OCI-LY1 (cell line): ENCODE measurements at regions not wholly inside any gene's neighbourhood (a gene's known extent, or its start where the extent isn't known, plus 50 kb on each side); places are given as distances from the start of the nearest gene placed in this dataset.

Source experiments
- H2AFZ ChIP-seq: fragments of 200-600 bp; sonication (generic), shearing (Covaris generic); 2 replicates; pipeline ENCODE4 v1.6.0; 2014; ENCODE audit warnings: antibody characterized with exemption, mild to moderate bottlenecking, low read length
- H3F3A ChIP-seq: fragments of 200-600 bp; sonication (generic), shearing (Covaris generic); 2 replicates; pipeline ENCODE4 v1.6.0; 2014; ENCODE audit warnings: mild to moderate bottlenecking, antibody characterized with exemption, low read length, moderate library complexity; ENCODE audit not compliant: insufficient read depth
- H3K27ac ChIP-seq: fragments of 200-600 bp; sonication (generic); 2 replicates; pipeline ENCODE4 v1.5.1; 2014; ENCODE audit warnings: low read length, mixed run types, mild to moderate bottlenecking, low read depth; ENCODE audit not compliant: poor library complexity, severe bottlenecking
- H3K27me3 ChIP-seq: fragments of 200-600 bp; sonication (generic); 2 replicates; pipeline ENCODE4 v1.6.0; 2014; ENCODE audit warnings: antibody characterized with exemption, mild to moderate bottlenecking, low read length, moderate library complexity; ENCODE audit not compliant: insufficient read depth
- H3K36me3 ChIP-seq: fragments of 200-600 bp; sonication (generic); 2 replicates; pipeline ENCODE4 v1.6.1; 2014; ENCODE audit warnings: mild to moderate bottlenecking, antibody characterized with exemption, low read length, moderate library complexity, mixed read lengths; ENCODE audit not compliant: insufficient read depth
- H3K4me1 ChIP-seq: fragments of 200-600 bp; sonication (generic); 2 replicates; pipeline ENCODE4 v1.5.1; 2014; ENCODE audit warnings: mild to moderate bottlenecking, low read length, moderate library complexity; ENCODE audit not compliant: insufficient read depth, severe bottlenecking
- H3K4me2 ChIP-seq: fragments of 200-600 bp; sonication (generic), shearing (Covaris generic); 2 replicates; pipeline ENCODE4 v1.6.1; 2014; ENCODE audit warnings: low read length
- H3K4me3 ChIP-seq: fragments of 200-600 bp; sonication (generic); 2 replicates; pipeline ENCODE4 v1.5.1; 2014; ENCODE audit warnings: low read length, low read depth, mild to moderate bottlenecking, mixed read lengths; ENCODE audit not compliant: poor library complexity, severe bottlenecking
- H3K79me2 ChIP-seq: fragments of 200-600 bp; shearing (Covaris generic); 2 replicates; pipeline ENCODE4 v1.6.1; 2016; ENCODE audit warnings: mixed run types, low read length, mixed read lengths; ENCODE audit not compliant: insufficient read depth
- H3K9ac ChIP-seq: fragments of 200-600 bp; sonication (generic), shearing (Covaris generic); 2 replicates; pipeline ENCODE4 v1.6.1; 2014; ENCODE audit warnings: mild to moderate bottlenecking, low read length, mixed read lengths
- H3K9me2 ChIP-seq: fragments of 200-600 bp; sonication (generic), shearing (Covaris generic); 2 replicates; pipeline ENCODE4 v1.6.1; 2014; ENCODE audit warnings: low read depth, mild to moderate bottlenecking, low read length, mixed read lengths
- H3K9me3 ChIP-seq: fragments of 200-600 bp; shearing (Covaris generic); 2 replicates; pipeline ENCODE4 v1.6.1; 2014; ENCODE audit warnings: low read length, mixed read lengths
- H4K20me1 ChIP-seq: fragments of 200-600 bp; sonication (generic), shearing (Covaris generic); 2 replicates; pipeline ENCODE4 v1.6.0; 2016; ENCODE audit warnings: mild to moderate bottlenecking, low read length; ENCODE audit not compliant: insufficient read depth
- EZH2 ChIP-seq: fragments of 200-600 bp; sonication (generic), shearing (Covaris generic); IDR thresholded peaks from 2 replicates; pipeline ENCODE4 v1.8.0; 2017; ENCODE audit warnings: borderline replicate concordance, mixed run types, mild to moderate bottlenecking, antibody characterized with exemption, low read length, moderate library complexity, mixed read lengths
- TF ChIP-seq, protein P1 (sequence below): fragments of 200-600 bp; sonication (generic), shearing (Covaris generic); IDR thresholded peaks from 2 replicates; pipeline ENCODE4 v1.5.1; 2017; ENCODE audit warnings: mild to moderate bottlenecking, antibody characterized with exemption, low read length, moderate library complexity, mixed read lengths

DNA sequence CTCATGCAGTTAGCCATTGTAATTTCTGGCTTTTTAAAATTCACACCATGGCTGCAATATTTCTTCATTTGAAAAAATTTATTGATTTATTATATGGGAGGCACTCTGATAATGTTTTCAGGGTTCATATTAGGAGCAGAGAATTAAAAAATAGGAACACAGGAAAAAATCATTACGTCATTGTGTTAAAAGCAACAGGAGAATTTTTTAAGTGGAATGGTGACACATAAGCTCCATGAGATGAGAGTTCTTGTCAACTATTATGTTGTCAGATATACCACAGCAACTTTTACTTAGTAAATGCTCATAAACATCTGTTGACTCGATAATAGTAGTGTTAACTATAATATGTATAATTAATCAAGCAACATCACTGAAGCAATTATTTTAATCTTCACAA is 400.1 kb downstream of the TDRD3 start:
- Histone ChIP-seq H3K4me2 (no peak overlapping the region), H3K9me2 (no peaks in the 10 kb centered on the region), H3K4me3 (no peak overlapping the region), H3K79me2 (no peaks in the 10 kb centered on the region), H3K4me1 (no peaks in the 10 kb centered on the region), H3F3A (no peaks in the 10 kb centered on the region), H3K27ac (no peak overlapping the region), H3K9ac (no peak overlapping the region), H3K27me3 (no peaks in the 10 kb centered on the region), H3K36me3 (no peaks in the 10 kb centered on the region), H4K20me1 (no peaks in the 10 kb centered on the region), H3K9me3 (no peaks in the 10 kb centered on the region), H2AFZ (no peak overlapping the region)
- no peak for TF ChIP-seq EZH2
- TF ChIP-seq, protein P1, sequence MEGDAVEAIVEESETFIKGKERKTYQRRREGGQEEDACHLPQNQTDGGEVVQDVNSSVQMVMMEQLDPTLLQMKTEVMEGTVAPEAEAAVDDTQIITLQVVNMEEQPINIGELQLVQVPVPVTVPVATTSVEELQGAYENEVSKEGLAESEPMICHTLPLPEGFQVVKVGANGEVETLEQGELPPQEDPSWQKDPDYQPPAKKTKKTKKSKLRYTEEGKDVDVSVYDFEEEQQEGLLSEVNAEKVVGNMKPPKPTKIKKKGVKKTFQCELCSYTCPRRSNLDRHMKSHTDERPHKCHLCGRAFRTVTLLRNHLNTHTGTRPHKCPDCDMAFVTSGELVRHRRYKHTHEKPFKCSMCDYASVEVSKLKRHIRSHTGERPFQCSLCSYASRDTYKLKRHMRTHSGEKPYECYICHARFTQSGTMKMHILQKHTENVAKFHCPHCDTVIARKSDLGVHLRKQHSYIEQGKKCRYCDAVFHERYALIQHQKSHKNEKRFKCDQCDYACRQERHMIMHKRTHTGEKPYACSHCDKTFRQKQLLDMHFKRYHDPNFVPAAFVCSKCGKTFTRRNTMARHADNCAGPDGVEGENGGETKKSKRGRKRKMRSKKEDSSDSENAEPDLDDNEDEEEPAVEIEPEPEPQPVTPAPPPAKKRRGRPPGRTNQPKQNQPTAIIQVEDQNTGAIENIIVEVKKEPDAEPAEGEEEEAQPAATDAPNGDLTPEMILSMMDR: no peak

DNA sequence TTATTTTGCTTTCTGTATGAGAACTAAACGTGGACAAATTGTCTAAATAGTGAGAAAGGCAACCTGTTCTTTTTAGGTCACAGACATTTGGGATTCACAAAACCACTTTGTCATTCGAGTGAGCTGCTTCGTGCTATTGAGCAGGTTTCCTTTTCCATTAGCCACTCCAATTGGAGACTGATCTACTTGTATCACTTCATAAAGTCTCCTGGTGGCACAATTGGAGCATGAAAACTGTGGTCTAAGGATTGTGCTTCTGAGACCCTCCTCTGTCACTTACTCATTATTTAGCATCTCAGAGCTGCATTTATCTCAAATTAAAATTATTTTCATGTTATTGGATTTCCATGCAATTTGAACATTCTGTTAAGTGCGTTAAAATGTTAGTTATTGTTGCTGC is 397.7 kb downstream of the TDRD3 start:
- H4K20me1 ChIP-seq: no peaks in the 10 kb centered on the region
- no peak overlapping the region for H3K4me2 ChIP-seq
- H3K9ac ChIP-seq: no peak overlapping the region
- H2AFZ ChIP-seq: no peak overlapping the region
- H3K79me2 ChIP-seq: no peaks in the 10 kb centered on the region
- no peak overlapping the region for H3K4me3 ChIP-seq
- no peak overlapping the region for H3K27ac ChIP-seq
- no peaks in the 10 kb centered on the region for H3F3A ChIP-seq
- H3K4me1 ChIP-seq: no peaks in the 10 kb centered on the region
- no peaks in the 10 kb centered on the region for H3K9me3 ChIP-seq
- TF ChIP-seq, protein P1: no peak
- TF ChIP-seq EZH2: no peak
- H3K27me3 ChIP-seq: no peaks in the 10 kb centered on the region
- no peaks in the 10 kb centered on the region for H3K9me2 ChIP-seq
- H3K36me3 ChIP-seq: no peaks in the 10 kb centered on the region

DNA sequence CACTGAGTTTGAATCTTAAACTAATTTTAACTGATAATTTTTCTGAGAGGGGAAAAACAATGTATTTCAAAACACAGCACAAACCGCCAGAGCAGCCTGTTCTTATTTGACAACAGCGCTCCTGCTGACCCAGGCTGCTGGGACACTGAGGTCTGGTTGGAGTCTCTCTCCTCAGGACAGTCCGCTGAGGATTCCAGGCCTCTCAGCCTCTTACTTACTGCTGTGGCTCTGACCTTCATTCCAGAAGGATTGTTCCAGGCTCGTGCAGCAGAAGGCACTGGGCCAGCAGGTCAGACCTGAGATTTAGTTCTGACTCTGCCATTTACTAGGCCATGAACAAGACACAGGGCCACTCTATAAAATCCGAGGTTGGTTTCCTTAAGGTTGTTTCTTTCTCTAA is 393.6 kb downstream of the TDRD3 start:
- H2AFZ ChIP-seq: no peak overlapping the region
- no peaks in the 10 kb centered on the region for H3K9me2 ChIP-seq
- no peaks in the 10 kb centered on the region for H3K4me1 ChIP-seq
- H3K9me3 ChIP-seq: no peaks in the 10 kb centered on the region
- H3K36me3 ChIP-seq: no peaks in the 10 kb centered on the region
- TF ChIP-seq, protein P1: no peak
- TF ChIP-seq EZH2: no peak
- no peak overlapping the region for H3K4me3 ChIP-seq
- no peaks in the 10 kb centered on the region for H4K20me1 ChIP-seq
- H3K79me2 ChIP-seq: no peaks in the 10 kb centered on the region
- no peak overlapping the region for H3K4me2 ChIP-seq
- H3K27me3 ChIP-seq: no peaks in the 10 kb centered on the region
- H3K27ac ChIP-seq: no peak overlapping the region
- no peak overlapping the region for H3K9ac ChIP-seq
- no peaks in the 10 kb centered on the region for H3F3A ChIP-seq
